Stimulated activated CD8-positive, alpha-beta memory T cell treated with anti-CD3 and anti-CD28 coated beads, Interleukin-4, amount 100 ng/mL, for 48 hours (primary cell): ENCODE measurements at regions not wholly inside any gene's neighbourhood (a gene's known extent, or its start where the extent isn't known, plus 50 kb on each side); places are given as distances from the start of the nearest gene placed in this dataset.
"Not testable (repeated sequence)": the region's sequence is repeated elsewhere in the genome, so short reads cannot be mapped to it uniquely, and the experiment has no call there.

ENCODE experiments used
- DNase-seq: peaks from one replicate; pipeline ENCODE4 v3.0.0-alpha.2; 2020

DNA sequence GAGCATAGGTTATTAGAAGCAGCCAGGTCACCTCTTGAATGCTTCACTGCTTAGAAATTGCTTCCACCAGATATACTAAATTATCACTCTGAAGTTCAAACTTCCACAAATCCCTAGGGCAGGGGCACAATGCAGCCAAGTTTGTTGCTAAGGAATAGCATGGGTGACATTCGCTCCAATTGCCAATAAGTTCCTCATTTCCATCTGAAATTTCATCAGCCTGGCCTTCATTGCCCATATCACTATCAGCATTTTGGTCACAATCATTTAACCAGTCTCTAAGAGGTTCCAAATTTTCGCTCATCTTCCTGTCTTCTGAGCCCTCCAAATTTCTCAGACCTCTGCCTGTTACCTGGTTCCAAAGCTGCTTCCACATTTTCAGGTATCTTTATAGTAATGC is 356.1 kb downstream of the DAD1 start:
- no peak for DNase-seq

DNA sequence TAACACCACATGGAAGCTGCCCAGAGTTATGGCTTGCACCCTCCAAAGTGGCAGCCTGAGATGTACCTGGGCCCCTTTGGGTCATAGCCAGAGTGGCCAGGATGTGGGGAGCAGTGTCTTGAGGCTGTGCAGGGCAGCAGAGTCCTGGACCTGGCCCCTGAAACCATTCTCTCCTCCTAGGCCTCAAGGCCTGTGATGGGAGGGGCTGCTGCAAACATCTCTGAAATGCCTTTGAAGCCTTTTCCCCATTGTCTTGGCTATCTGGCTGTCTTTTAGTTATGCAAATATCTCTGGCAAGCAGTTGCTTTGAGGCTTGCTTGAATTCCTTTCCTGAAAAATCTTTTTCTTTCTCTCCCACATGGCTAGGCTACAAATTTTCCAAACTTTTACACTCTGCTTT is 356.5 kb downstream of the DAD1 start:
- no peak for DNase-seq

DNA sequence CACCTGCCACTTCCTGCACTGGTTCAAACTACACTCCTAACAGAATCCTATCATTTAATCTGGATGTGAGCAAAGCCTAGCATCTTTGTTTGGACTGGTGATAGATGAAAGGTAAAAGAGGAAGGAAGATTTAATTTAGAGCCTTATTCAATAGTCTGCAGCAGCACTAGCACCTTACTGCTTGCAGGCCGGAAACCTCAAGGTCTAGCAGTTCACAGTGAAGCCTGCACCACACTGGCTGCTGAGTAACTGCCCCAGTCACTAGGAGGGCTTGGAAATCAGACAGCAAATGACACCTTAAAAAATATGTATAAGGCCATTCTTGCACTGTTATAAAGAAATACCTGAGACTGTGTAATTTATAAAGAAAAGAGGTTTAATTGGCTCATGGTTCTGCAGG is 358.0 kb downstream of the DAD1 start:
- DNase-seq = no peak

DNA sequence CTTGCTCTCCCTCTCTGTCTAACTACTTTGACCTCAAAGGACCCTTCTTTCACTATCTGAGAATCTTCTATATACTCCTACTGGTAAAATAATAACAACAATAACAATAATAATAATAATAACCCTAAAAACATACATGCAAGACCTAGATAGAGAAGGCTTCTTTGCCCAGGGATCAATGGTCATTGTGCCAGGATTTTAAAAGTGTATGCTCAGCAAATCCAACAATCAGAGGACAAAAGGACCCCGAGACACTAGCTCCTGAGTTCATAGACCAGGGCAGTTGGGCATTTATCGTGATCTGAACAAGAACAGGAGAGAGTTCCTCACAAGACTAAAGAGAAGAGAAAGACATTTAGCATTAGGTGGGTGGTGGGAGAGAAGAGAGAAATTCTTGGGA is 358.5 kb downstream of the DAD1 start:
- no peak for DNase-seq

DNA sequence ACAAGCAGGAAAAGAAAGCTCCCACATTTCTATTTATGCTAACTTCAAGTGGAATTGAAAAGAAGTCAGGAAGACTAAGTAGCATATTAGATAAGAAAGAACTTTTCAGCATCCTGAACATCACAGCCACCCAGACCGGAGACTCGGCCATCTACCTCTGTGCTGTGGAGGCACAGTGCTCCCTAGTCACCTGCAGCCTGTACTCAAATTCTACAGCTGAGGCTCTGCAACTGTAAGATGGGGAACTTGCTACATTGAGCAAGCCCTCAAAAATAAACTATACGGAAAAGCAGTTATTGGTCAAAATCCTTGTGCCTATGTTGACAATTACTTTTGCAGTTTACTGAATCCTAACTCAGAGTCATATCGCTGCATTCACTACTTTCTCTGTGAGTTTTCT is 361.9 kb downstream of the DAD1 start:
- no peak for DNase-seq

DNA sequence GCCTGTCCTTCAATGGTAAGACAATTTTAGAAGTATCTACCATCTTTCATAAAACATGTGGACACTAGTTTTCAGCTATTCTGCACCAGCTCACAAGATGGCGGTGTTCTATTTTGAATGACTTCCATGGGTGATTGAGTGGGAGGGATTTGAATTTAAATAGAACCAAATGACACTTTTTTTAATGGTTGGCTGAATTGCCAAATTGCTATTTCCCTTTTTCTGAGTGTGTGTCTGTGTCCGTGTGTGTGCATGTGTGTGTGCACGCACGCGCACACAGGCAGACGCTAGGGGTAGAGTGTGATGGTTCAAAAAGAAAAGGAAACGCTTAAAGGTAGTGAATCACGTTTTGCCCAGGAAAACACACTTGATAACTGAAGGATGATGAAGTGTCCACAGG is 362.6 kb downstream of the DAD1 start:
- DNase-seq = no peak

DNA sequence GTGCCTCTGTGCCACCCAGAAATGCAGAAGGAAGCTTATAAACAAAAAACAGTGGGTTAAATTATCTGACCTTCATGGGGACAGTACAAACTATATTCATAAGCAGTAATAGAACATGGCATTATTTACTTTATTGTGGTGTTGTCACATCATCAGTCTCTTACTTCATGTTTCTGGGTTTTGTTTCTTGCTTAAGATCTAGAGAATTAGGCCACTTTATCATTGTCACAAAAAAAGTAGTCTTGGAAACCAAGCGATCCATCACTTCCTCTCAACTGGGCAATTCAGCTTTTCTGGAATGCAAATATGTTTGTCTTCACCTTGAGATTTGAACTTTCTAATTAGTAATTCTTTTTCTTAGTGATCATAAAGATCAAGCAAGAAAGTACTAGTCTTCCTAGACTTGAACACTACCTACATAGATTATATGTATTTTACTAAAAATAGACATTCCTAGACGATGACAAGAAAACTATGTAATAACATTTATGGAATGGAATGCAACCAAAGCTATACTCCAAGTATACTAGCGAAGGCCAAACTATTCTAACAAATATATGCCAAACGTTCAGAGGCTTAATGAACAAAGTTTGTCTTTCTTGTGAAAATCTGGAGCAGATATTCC is 363.4 kb downstream of the DAD1 start:
- DNase-seq = no peak

DNA sequence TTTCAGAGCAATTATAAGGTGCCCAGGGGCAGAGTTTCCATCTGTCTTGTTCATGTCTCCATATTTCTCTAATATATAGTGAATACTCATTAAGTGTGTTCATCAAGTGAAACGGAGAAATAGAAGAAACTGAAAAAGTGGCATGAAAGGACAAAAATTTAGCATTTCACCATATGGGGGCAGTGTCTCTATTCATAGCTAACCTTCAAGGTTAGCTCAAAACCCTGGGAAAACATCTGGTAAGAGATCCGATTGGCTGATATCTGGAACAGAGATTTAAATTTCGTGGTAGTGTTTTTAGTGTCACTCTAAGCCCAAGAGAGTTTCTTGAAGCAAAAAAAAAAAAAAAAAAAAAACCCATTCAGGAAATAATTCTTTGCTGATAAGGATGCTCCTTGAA is 367.5 kb downstream of the DAD1 start:
- DNase-seq = no peak

DNA sequence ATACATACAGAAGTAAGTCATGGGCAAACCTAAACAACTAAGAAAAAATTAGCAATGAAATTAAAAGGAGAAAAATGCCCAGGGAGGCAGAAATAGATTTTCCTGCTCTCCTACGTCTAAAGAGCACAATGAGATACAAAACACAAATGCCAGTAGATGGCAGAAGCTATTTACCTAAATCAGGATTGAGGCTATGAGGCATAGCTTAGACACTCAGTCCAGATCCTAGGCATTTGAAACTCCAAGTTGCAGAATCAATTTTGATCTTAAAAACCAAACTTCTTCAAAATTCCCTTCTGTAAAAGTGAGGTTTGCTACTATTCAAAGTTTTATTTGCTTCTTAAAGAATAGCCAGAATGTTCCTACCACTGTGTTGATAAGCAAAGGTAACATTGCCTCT is 368.6 kb downstream of the DAD1 start:
- DNase-seq = no peak

DNA sequence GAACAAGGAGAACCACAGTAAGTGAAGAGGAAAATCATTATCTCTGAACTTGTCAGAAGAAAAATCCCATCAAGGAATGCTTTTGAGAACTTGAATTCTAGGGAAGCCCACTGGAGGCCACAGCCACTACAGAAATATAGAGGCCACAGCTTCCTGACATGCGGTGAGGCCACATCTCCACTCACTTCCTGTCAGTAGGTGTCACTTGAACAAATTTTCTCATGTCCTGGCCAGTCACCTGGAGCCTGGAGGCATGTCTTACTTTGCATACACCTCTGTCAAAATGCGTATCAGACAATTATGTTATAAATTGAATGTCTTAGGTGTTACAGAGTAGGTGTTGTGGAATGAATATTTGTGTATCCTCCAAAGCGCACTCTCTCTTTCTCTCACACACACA is 370.3 kb downstream of the DAD1 start:
- DNase-seq = no peak

DNA sequence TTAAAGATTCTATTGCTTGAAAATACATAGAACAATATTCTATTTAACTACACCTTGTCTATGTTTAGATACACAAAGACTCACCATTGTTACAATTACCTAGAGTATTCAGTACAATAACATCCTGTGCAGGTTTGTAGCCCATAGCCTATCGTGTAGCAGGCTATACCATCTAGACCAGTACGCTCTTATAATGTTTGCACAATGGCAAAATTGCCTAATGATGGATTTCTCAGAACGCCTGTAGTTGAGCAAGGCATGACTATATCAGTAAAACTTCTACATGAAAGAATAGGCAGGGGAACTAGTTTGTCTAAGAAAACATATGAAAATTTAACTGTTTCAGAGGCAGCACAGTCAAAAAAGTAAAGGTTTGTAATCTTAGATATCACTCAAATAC is 375.9 kb downstream of the DAD1 start:
- DNase-seq = no peak

DNA sequence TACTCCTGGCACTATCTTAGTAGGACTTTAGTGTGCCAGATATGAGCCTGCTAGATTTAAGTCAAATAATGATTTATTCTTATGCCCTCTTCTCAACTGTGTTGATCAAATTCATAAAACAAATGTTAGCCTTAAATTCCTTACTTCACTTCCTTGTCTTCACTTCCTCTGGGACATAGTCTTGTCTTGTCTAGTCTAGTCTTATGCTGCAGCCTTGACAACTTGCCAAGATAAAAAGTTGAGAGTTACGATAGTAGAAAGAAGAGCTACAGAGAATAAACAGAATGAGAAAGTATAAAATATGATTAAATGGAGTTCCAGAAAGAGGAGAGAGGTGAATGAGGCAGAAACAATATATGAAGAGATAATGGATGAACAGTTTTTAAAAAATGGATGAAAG is 378.1 kb downstream of the DAD1 start:
- no peak for DNase-seq

DNA sequence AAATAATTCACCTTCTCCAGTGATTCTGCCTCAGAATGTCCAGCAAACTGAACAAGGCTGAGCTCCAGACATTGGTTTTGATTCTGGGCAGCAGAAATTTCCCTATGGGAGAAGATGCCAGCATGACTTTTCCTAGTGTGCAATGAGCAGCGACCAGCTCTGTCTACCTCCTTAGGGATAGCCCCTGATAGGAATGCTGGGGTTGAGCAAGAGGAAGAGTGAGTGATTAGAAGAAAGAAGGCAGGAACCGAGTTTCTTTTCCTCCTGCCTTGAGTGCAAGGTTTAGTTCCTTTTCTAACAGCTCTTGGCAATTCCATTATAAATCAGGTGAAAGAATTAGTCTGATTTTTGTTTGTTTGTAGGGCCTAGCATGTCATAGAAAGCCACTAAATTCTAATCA is 379.0 kb downstream of the DAD1 start:
- DNase-seq = no peak

DNA sequence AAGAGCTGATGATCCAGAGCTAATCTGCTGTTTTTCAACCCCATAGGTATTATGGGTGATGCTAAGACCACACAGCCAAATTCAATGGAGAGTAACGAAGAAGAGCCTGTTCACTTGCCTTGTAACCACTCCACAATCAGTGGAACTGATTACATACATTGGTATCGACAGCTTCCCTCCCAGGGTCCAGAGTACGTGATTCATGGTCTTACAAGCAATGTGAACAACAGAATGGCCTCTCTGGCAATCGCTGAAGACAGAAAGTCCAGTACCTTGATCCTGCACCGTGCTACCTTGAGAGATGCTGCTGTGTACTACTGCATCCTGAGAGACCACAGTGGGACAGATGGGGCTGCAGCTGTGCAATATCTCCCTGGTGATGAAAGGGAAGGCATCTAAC is 386.0 kb downstream of the DAD1 start:
- DNase-seq = no peak

DNA sequence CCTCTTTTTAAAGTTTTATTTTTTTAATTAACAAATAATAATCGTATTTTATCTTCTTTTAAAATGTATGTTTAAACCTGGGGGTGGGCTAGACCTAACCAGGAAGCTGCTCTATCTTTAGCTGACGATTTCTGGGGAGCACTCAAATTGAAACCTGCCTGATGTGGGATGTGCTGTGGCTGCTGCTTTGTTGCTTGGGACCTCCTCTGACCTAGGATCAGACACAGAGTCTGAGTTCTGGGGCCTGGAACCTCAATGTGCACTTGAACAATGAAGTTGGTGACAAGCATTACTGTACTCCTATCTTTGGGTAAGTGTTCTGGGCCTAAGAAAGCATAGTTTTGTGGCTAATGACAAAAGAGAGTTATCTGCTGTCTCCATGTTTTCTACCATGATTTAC is 386.7 kb downstream of the DAD1 start:
- no peak for DNase-seq

DNA sequence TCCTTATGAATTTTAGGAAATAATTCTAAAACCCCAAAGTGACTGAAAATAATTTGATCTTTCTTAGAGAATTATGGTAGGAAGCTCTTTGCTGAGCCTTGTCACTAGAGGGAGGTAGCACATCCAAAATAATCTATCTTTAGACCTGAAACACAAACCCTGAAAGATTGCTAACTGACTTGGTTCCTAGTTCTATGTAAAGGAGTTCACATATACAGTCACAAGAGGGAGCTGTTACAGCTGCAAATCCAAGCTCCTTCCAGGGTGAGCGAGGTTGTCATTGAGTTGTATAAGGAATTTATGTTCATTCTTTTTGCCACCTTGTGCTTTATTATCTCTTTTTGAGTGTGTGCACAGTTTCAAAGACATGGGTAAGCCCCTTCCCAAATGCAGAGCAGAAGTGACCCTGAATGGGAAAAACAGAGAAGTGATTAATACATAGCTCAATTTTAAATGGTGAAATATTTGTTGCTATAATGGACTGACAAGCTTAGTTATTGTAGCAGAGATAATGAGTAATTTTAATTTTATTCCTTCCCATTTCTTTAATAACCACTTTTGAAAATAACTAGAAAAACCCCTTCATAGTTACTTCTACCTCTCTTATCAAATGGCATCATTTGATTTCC is 387.9 kb downstream of the DAD1 start:
- DNase-seq = no peak

DNA sequence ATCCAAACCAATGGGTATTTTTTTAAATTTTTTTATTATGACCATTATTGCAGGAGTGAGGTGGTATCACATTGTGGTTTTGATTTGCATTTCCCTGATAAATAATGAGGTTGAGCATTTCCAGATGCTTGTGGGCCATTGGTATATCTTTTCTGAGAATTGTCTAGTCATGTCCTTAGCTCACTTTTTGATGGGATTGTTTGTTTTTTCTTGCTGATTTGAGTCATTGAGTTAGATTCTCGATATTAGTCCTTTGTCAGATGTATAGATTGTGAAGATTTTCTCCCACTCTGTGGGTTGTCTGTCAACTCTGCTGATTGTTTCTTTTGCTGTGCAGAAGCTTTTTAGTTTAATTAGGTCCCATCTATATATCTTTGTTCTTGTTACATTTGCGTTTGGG is 388.9 kb downstream of the DAD1 start:
- DNase-seq = not testable (repeated sequence)

DNA sequence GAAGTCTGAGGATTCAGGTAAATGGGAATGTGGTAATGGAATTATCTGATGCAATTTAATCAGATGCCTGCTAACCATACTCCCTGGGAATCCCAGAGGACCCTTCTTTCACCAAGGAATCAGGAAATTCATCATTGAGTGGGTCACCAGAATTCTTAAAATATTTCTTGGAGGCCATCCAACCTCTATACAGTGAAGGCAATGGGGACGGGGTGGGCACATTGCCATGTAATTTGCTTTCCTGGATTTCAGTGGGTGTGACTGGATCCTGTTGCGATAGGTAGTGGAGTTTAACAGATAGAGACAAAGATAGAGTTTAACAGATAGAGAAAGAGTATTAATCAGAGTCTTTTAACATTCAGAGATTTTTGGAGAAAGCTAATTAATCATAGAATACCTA is 394.4 kb downstream of the DAD1 start:
- no peak for DNase-seq

DNA sequence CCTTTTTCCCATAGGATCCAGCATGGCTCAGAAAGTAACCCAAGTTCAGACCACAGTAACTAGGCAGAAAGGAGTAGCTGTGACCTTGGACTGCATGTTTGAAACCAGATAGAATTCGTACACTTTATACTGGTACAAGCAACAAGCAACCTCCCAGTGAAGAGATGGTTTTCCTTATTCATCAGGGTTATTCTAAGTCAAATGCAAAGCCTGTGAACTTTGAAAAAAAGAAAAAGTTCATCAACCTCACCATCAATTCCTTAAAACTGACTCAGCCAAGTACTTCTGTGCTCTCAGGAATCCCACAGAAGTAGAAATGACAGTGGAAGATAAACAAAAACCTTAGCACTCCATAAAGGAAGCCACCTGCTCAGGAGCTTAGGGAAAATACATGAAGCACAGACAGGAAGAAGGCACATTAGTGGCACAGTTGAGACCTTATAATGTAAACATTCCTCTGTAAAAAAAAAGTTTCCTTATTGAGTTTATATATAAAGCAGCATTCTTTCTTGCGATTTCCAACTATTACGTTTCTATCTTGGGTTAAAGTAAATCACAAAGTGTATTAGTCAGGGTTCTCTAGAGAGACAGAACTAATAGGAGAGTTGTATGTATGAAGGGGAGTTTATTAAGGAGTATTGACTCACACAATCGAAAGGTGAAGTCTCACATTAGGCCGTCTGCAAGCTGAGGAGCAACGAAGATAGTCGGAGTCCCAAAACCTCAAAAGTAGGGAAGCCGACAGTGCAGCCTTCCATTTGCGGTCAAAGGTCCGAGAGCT is 398.4 kb downstream of the DAD1 start:
- no peak for DNase-seq

DNA sequence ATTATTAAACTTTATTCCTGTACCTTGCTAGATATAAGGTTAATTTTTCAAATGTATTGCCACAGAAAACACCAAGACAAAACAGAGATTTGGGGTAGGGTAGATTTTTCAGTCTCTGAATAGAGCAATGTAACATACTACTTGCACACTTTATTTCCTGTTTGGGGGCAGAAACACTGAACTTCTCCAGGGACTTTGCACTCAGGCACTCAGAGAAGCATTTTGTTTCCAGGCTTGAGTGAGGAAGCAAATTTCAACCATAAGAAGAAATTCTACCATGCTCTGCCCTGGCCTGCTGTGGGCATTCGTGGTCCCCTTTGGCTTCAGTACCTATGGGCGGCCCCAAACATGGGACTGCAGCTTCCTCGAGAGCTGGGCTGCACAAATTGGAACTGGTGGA is 399.1 kb downstream of the DAD1 start:
- DNase-seq = no peak

DNA sequence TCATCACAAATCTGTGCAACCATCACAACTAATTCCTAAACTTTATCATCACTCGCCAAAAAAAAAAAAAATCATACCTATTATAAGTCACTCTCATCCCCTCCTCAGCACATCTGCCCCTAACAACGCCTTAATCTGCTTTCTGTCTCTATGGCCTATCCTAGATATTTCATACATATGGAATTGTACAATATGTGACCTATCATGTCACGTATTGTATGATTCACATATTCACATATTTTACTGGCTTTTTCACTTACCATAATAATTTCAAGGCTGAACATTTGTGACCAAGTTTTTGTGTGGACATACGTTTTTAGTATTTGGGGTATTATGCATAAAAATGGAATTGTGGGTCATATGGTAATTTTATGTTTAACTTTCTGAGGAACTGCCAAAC is 400.7 kb downstream of the DAD1 start:
- no peak for DNase-seq

DNA sequence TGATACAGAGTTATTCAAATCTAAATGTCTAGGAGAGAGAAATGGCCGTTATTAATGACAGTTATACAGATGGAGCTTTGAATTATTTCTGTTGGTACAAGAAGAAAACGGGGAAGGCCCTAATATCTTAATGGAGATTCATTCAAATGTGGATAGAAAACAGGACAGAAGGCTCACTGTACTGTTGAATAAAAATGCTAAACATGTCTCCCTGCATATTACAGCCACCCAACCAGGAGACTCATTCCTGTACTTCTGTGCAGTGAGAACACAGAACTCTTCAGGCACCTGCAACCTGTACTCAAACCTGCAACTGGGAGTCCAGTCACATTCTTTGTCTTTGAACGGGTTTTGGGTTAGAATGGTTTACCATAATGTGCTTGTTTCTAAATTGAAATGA is 403.2 kb downstream of the DAD1 start:
- DNase-seq = no peak

DNA sequence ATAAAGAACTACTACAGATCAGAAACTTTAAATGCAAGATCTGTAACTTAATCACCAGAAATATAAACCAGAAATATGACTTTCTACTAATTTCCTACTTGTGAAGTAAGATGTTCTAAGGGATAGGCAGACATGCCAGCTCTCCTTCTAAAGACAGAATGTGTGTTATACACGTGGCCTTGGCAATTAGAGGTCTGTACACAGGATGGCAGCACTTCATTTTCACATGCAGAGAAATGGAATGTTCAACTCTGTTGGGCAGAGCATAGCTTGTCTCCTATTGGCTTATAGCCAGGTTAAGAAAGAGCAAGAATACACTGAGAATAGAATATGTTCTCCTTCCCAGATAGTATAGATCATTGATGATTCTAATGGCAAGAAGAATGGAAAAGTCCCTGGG is 403.8 kb downstream of the DAD1 start:
- no peak for DNase-seq

DNA sequence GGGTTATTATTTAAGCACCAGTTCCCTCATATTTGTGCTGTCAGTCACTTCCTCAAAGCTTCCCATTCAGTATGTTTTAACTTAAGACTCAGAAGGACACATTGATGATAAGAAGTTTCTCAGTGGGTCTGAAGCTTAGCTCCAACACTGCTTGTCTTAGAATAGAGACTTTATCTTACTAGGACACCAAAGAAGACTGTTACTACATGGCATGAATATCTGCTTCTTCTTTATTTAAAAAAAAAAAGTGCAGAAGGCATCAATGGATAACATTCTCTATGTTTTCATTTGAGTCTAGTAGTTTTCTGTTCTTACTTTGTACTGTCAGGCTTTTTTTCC is 404.2 kb downstream of the DAD1 start:
- DNase-seq = no peak
